GM10847 (cell line): ENCODE measurements at regions not wholly inside any gene's neighbourhood (a gene's known extent, or its start where the extent isn't known, plus 50 kb on each side); places are given as distances from the start of the nearest gene placed in this dataset.

Experiments used
- POLR2A ChIP-seq: IDR thresholded peaks from 2 replicates; pipeline ENCODE4 v1.6.1; 2011; ENCODE audit not compliant: insufficient read length; ENCODE audit errors: extremely low read depth

GRCh38 chr13:44158098-44158521, 215.5 kb upstream of the SERP2 start:
- no peak for TF ChIP-seq POLR2A

- TF ChIP-seq POLR2A, result no peak
Observed at GRCh38 chr13:44158881-44159632, 214.6 kb upstream of the SERP2 start.

GRCh38 chr13:44159633-44160279, 213.9 kb upstream of the SERP2 start:
- TF ChIP-seq POLR2A, result no peak

GRCh38 chr13:44160591-44161191, 212.9 kb upstream of the SERP2 start:
- TF ChIP-seq POLR2A, result no peak

GRCh38 chr13:44163108-44163507, 210.5 kb upstream of the SERP2 start:
- TF ChIP-seq POLR2A, result no peak

- TF ChIP-seq POLR2A, result no peak
Observed at GRCh38 chr13:44165221-44165888, 208.3 kb upstream of the SERP2 start.

GRCh38 chr13:44165889-44166496, 207.6 kb upstream of the SERP2 start:
- no peak for TF ChIP-seq POLR2A

GRCh38 chr13:44169018-44169911, 204.4 kb upstream of the SERP2 start:
- TF ChIP-seq POLR2A, result no peak

- no peak for TF ChIP-seq POLR2A
Observed at GRCh38 chr13:44170731-44171130, 202.9 kb upstream of the SERP2 start.

GRCh38 chr13:44171156-44171555, 202.5 kb upstream of the SERP2 start:
- TF ChIP-seq POLR2A, result no peak

- TF ChIP-seq POLR2A, result no peak
Observed at GRCh38 chr13:44171861-44172260, 201.8 kb upstream of the SERP2 start.

- no peak for TF ChIP-seq POLR2A
Observed at GRCh38 chr13:44172281-44172810, 201.3 kb upstream of the SERP2 start.

GRCh38 chr13:44174769-44175425, 198.7 kb upstream of the SERP2 start:
- TF ChIP-seq POLR2A, result no peak

GRCh38 chr13:44176173-44176572, 197.5 kb upstream of the SERP2 start:
- TF ChIP-seq POLR2A, result no peak
